DND-41 (cell line): ENCODE measurements at regions not wholly inside any gene's neighbourhood (a gene's known extent, or its start where the extent isn't known, plus 50 kb on each side); places are given as distances from the start of the nearest gene placed in this dataset.

Experiments
- ATAC-seq: fragments of 200-7000 bp; cut with Tn5 transposase; 3 replicates; pipeline ENCODE4 v1.9.1; 2021; ENCODE audit warnings: low read depth; ENCODE audit not compliant: insufficient read depth
- DNase-seq: peaks from one replicate; pipeline ENCODE4 v3.0.0-alpha.2; 2020
- H2AFZ ChIP-seq: 2 replicates; pipeline ENCODE4 v1.6.0; 2012; ENCODE audit warnings: low read depth, low read length
- H3K27ac ChIP-seq: 2 replicates; pipeline ENCODE4 v1.5.1; 2012; ENCODE audit warnings: low read length, inconsistent platforms
- H3K27me3 ChIP-seq: fragments of 200-600 bp; sonication (generic); 2 replicates; pipeline ENCODE4 v1.6.0; 2012; ENCODE audit warnings: low read length, mild to moderate bottlenecking, inconsistent platforms; ENCODE audit not compliant: insufficient read depth, poor library complexity
- H3K36me3 ChIP-seq: 2 replicates; pipeline ENCODE4 v1.5.1; 2012; ENCODE audit warnings: low read length, inconsistent platforms; ENCODE audit not compliant: insufficient read depth
- H3K4me1 ChIP-seq: 2 replicates; pipeline ENCODE4 v1.5.1; 2012; ENCODE audit warnings: mild to moderate bottlenecking, low read length; ENCODE audit not compliant: insufficient read depth
- H3K4me2 ChIP-seq: 2 replicates; pipeline ENCODE4 v1.6.0; 2012; ENCODE audit warnings: mild to moderate bottlenecking, moderate library complexity, low read length, inconsistent platforms; ENCODE audit not compliant: insufficient read depth
- H3K4me3 ChIP-seq, 2 experiments: fragments of 200-600 bp in 1 of 2; shearing (Covaris generic) in 1 of 2; 2 replicates each; pipeline ENCODE4 v1.5.1; 2012 to 2016; ENCODE audit warnings: inconsistent platforms in 2 of 2, low read length in 2 of 2, mild to moderate bottlenecking in 2 of 2, low read depth in 1 of 2, moderate library complexity in 1 of 2
- H3K79me2 ChIP-seq: 2 replicates; pipeline ENCODE4 v1.6.0; 2012; ENCODE audit warnings: low read length, inconsistent platforms; ENCODE audit not compliant: insufficient read depth
- H3K9ac ChIP-seq: 2 replicates; pipeline ENCODE4 v1.6.0; 2012; ENCODE audit warnings: low read depth, mild to moderate bottlenecking, inconsistent platforms, low read length, moderate library complexity
- H3K9me3 ChIP-seq: 2 replicates; pipeline ENCODE4 v1.5.1; 2012; ENCODE audit warnings: low read length, moderate library complexity, mild to moderate bottlenecking, inconsistent platforms; ENCODE audit not compliant: insufficient read depth, severe bottlenecking
- H4K20me1 ChIP-seq: 2 replicates; pipeline ENCODE4 v1.6.0; 2012; ENCODE audit warnings: low read length; ENCODE audit not compliant: insufficient read depth
- EZH2 ChIP-seq: IDR thresholded peaks from 3 replicates; pipeline ENCODE4 v1.6.1; 2012; ENCODE audit warnings: borderline replicate concordance, low read depth, mild to moderate bottlenecking, moderate library complexity, low read length, inconsistent platforms; ENCODE audit not compliant: severe bottlenecking
- TF ChIP-seq, protein P1 (sequence below): IDR thresholded peaks from 2 replicates; pipeline ENCODE4 v1.5.1; 2012; ENCODE audit warnings: borderline replicate concordance, low read length, moderate library complexity, mild to moderate bottlenecking; ENCODE audit not compliant: poor library complexity, severe bottlenecking; ENCODE audit errors: extremely low read depth

DNA sequence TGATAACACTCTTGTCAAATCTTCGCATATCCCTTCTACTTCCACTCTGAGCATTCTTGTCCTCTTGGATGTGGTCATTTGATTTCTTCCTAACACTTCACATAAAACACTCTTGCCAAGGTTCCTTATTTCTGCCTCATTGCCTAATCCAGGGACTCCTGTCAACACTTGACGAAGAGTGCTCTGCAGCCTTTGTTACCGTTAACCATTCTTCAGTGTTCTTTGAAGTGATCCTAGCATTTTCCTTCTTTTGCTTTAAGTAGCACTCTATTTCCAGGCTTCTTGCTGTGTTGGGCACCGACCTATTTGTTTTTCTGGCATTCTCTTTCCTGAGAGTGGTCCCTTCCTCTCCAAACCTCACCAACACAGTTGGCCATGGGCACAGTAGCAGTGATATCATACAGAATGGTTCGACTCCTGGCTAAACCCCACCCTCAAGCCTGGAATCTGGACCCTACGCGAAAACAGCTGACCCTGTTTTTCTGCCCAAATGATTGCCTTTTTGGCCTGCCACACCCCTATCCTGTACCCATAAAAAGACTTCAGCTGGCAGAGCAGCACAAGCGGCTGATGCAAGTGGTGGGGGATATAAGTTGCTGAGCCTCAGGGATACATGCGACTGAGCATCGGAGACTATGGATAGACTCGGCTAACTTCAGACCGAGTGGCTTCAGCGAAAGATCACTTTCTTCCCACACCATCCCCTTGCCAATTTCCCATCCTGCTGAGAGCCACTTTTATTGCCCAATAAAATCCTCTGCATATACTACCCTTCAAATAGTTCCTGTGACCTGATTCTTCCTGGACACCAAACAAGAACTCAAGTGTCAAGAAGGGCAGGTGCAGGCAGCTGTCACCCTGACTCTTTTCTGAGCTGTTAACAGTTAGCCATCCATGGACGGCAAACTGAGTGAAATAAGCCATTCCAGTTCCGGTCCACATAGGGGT lies 820.6 kb downstream of the CCSER2 start:
- no peak overlapping the region for H3K27ac ChIP-seq
- no peak for TF ChIP-seq EZH2
- TF ChIP-seq, protein P1, sequence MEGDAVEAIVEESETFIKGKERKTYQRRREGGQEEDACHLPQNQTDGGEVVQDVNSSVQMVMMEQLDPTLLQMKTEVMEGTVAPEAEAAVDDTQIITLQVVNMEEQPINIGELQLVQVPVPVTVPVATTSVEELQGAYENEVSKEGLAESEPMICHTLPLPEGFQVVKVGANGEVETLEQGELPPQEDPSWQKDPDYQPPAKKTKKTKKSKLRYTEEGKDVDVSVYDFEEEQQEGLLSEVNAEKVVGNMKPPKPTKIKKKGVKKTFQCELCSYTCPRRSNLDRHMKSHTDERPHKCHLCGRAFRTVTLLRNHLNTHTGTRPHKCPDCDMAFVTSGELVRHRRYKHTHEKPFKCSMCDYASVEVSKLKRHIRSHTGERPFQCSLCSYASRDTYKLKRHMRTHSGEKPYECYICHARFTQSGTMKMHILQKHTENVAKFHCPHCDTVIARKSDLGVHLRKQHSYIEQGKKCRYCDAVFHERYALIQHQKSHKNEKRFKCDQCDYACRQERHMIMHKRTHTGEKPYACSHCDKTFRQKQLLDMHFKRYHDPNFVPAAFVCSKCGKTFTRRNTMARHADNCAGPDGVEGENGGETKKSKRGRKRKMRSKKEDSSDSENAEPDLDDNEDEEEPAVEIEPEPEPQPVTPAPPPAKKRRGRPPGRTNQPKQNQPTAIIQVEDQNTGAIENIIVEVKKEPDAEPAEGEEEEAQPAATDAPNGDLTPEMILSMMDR = no peak
- no peaks in the 10 kb centered on the region for H3K4me1 ChIP-seq

DNA sequence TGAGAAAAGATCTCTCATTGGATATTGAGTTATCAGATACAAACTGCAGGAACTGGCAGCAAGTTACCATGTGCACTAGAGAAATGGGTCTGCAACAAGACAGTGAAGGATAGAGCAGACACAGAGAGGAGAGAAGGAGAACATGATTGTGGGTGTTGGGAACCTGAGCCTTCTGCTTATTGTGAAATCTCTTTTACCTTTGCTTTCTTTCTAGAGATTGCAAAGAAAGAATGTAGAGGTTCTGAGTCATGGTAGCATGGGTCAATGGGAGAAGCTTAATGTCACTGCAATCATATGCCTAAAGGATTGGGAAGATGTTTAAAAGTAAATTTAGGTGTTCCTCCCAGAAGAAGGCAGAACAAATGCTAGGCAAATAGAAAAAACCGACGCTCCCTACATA lies 821.4 kb downstream of the CCSER2 start:
- ATAC-seq = no peak

More for the DNA sequence above, 820.6 kb downstream of the CCSER2 start:
- Histone ChIP-seq H3K79me2 (no peaks in the 10 kb centered on the region), H3K4me3 (no peak overlapping the region), H3K27me3 (peaks cover 4% of the 10 kb centered on the region), H4K20me1 (no peaks in the 10 kb centered on the region), H2AFZ (no peak overlapping the region), H3K9ac (no peak overlapping the region), H3K36me3 (no peaks in the 10 kb centered on the region), H3K9me3 (no peaks in the 10 kb centered on the region), H3K4me2 (no peak overlapping the region)
- ATAC-seq = no peak
- no peak for DNase-seq

DNA sequence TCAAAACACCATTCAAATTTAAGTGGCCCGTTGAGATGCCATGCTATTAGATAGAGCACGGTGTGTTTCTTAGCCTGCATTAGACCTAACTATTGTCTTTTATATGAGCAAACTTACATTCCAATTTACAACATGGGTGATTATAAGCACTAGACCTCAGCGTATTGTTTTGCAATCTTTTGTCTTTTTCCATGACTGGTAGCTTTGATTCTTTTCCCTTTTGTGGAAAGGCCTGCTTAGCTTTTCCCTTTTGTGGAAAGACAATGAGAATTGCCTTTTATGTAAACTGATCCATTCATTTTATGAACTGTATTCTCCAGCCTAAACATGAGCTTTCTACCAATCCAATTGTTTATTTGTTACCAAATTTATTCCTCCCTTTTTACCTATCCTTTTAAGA lies 823.1 kb downstream of the CCSER2 start:
- Histone ChIP-seq H3K27ac (no peak overlapping the region), H2AFZ (no peak overlapping the region), H3K9ac (no peak overlapping the region), H3K36me3 (no peaks in the 10 kb centered on the region), H3K27me3 (peaks cover 4% of the 10 kb centered on the region), H3K9me3 (no peaks in the 10 kb centered on the region), H4K20me1 (no peaks in the 10 kb centered on the region), H3K79me2 (no peaks in the 10 kb centered on the region), H3K4me3 (no peak overlapping the region), H3K4me1 (no peaks in the 10 kb centered on the region), H3K4me2 (no peak overlapping the region)
- no peak for DNase-seq
- TF ChIP-seq EZH2 = no peak
- TF ChIP-seq, protein P1 = no peak
- no peak for ATAC-seq

More for the DNA sequence above, 821.4 kb downstream of the CCSER2 start:
- TF ChIP-seq, protein P1 = no peak
- TF ChIP-seq EZH2 = no peak
- H3K4me2 ChIP-seq = no peak overlapping the region
- H3K79me2 ChIP-seq = no peaks in the 10 kb centered on the region
- no peaks in the 10 kb centered on the region for H3K9me3 ChIP-seq
- H2AFZ ChIP-seq = no peak overlapping the region
- H3K36me3 ChIP-seq = no peaks in the 10 kb centered on the region
- H3K4me3 ChIP-seq = no peak overlapping the region
- no peak for DNase-seq
- no peaks in the 10 kb centered on the region for H4K20me1 ChIP-seq
- H3K27ac ChIP-seq = no peak overlapping the region
- H3K27me3 ChIP-seq = peaks cover 4% of the 10 kb centered on the region
- H3K4me1 ChIP-seq = no peaks in the 10 kb centered on the region
- H3K9ac ChIP-seq = no peak overlapping the region
